OCI-LY1 (cell line): ENCODE measurements at regions not wholly inside any gene's neighbourhood (a gene's known extent, or its start where the extent isn't known, plus 50 kb on each side); places are given as distances from the start of the nearest gene placed in this dataset.

Experiments used
- CTCF ChIP-seq: fragments of 200-600 bp; sonication (generic), shearing (Covaris generic); IDR thresholded peaks from 2 replicates; pipeline ENCODE4 v1.5.1; 2017; ENCODE audit warnings: mild to moderate bottlenecking, antibody characterized with exemption, low read length, moderate library complexity, mixed read lengths
- EZH2 ChIP-seq: fragments of 200-600 bp; sonication (generic), shearing (Covaris generic); IDR thresholded peaks from 2 replicates; pipeline ENCODE4 v1.8.0; 2017; ENCODE audit warnings: borderline replicate concordance, mixed run types, mild to moderate bottlenecking, antibody characterized with exemption, low read length, moderate library complexity, mixed read lengths

DNA sequence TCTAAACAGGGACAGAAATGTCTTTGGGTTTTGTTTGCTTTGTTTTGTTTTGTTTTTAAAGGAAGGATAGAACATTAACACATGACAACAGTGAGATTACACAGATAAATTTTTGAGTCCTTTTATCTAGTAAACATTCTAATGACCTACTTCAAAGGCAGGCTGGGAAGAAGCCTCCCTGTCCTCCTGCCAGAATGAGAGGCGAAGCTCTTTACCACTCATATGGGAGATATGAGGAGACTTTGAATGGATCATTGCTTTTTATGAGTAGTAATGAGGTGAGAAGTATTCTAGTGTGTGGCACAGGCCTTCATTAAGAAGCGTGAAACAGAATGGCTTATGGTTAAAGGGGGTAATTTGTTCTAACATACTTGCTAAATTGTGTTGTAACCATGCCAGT, 172.0 kb downstream of the FBXO8 start:
- TF ChIP-seq CTCF (no peak), EZH2 (no peak)
